GM18517 (cell line): ENCODE measurements at regions not wholly inside any gene's neighbourhood (a gene's known extent, or its start where the extent isn't known, plus 50 kb on each side); places are given as distances from the start of the nearest gene placed in this dataset.

Experiments
- ATAC-seq: cut with Tn5 transposase; IDR thresholded peaks from one replicate; pipeline ENCODE4 v1.9.1; 2021; ENCODE audit warnings: mild to moderate bottlenecking, moderate library complexity; ENCODE audit not compliant: unreplicated experiment

- ATAC-seq, result no peak
Measured at GRCh38 chr2:52964916-52965530, 802.6 kb upstream of the CHAC2 start.

GRCh38 chr2:52961403-52961802 lies 806.2 kb upstream of the CHAC2 start:
- ATAC-seq, result no peak

GRCh38 chr2:52960881-52961280 lies 806.7 kb upstream of the CHAC2 start:
- ATAC-seq, result no peak

GRCh38 chr2:52959801-52960200 lies 807.8 kb upstream of the CHAC2 start:
- no peak for ATAC-seq

- ATAC-seq, result no peak
Measured at GRCh38 chr2:52956766-52957165, 810.8 kb upstream of the CHAC2 start.

- ATAC-seq, result no peak
Measured at GRCh38 chr2:52956118-52956517, 811.5 kb upstream of the CHAC2 start.

GRCh38 chr2:52955079-52955478 lies 812.5 kb upstream of the CHAC2 start:
- ATAC-seq, result no peak

GRCh38 chr2:52940101-52940500 lies 827.5 kb upstream of the CHAC2 start:
- no peak for ATAC-seq

GRCh38 chr2:52939250-52939649 lies 828.4 kb upstream of the CHAC2 start:
- no peak for ATAC-seq

GRCh38 chr2:52936029-52936428 lies 831.6 kb upstream of the CHAC2 start:
- no peak for ATAC-seq

- peak; percentile 16 for ATAC-seq
Measured at GRCh38 chr2:52934920-52935640, 832.5 kb upstream of the CHAC2 start.

- ATAC-seq, result peak; percentile 65
Measured at GRCh38 chr2:52934323-52934898, 833.2 kb upstream of the CHAC2 start.

GRCh38 chr2:52933878-52934277 lies 833.7 kb upstream of the CHAC2 start:
- ATAC-seq, result no peak

GRCh38 chr2:52931660-52932059 lies 835.9 kb upstream of the CHAC2 start:
- peak; percentile 66 for ATAC-seq

- ATAC-seq, result no peak
Measured at GRCh38 chr2:52929412-52929811, 838.2 kb upstream of the CHAC2 start.

GRCh38 chr2:52919673-52920072 lies 847.9 kb upstream of the CHAC2 start:
- no peak for ATAC-seq

- no peak for ATAC-seq
Measured at GRCh38 chr2:52918551-52918950, 849.1 kb upstream of the CHAC2 start.

GRCh38 chr2:52916981-52917380 lies 850.6 kb upstream of the CHAC2 start:
- ATAC-seq, result no peak

- ATAC-seq, result no peak
Measured at GRCh38 chr2:52904355-52904891, 863.2 kb upstream of the CHAC2 start.

- no peak for ATAC-seq
Measured at GRCh38 chr2:52897511-52898044, 870.0 kb upstream of the CHAC2 start.

- ATAC-seq, result no peak
Measured at GRCh38 chr2:52895726-52896340, 871.8 kb upstream of the CHAC2 start.
